ENCODE measurements at regions not wholly inside any gene's neighbourhood (a gene's known extent, or its start where the extent isn't known, plus 50 kb on each side); places are given as distances from the start of the nearest gene placed in this dataset.

- no peak for TF ChIP-seq POLR2A (IDR thresholded peaks at IDR 0.05; ENCODE audit: low read depth, low read length)
- TF ChIP-seq, protein P1, sequence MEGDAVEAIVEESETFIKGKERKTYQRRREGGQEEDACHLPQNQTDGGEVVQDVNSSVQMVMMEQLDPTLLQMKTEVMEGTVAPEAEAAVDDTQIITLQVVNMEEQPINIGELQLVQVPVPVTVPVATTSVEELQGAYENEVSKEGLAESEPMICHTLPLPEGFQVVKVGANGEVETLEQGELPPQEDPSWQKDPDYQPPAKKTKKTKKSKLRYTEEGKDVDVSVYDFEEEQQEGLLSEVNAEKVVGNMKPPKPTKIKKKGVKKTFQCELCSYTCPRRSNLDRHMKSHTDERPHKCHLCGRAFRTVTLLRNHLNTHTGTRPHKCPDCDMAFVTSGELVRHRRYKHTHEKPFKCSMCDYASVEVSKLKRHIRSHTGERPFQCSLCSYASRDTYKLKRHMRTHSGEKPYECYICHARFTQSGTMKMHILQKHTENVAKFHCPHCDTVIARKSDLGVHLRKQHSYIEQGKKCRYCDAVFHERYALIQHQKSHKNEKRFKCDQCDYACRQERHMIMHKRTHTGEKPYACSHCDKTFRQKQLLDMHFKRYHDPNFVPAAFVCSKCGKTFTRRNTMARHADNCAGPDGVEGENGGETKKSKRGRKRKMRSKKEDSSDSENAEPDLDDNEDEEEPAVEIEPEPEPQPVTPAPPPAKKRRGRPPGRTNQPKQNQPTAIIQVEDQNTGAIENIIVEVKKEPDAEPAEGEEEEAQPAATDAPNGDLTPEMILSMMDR (conservative IDR thresholded peaks at IDR 0.05; ENCODE audit: low read depth, low read length) = no peak
- TF ChIP-seq RAD21 (IDR thresholded peaks at IDR 0.05; ENCODE audit: low read length) = no peak
- no peak for TF ChIP-seq RCOR1 (IDR thresholded peaks at IDR 0.05; ENCODE audit: insufficient replicate concordance, low read length)
- no peak for TF ChIP-seq CEBPB (IDR thresholded peaks at IDR 0.05; ENCODE audit: low read depth, low read length)
Observed at GRCh38 chr7:26584326-26584725, 280.1 kb downstream of the SKAP2 start.
